ENCODE measurements at regions not wholly inside any gene's neighbourhood (a gene's known extent, or its start where the extent isn't known, plus 50 kb on each side); places are given as distances from the start of the nearest gene placed in this dataset.

DNA sequence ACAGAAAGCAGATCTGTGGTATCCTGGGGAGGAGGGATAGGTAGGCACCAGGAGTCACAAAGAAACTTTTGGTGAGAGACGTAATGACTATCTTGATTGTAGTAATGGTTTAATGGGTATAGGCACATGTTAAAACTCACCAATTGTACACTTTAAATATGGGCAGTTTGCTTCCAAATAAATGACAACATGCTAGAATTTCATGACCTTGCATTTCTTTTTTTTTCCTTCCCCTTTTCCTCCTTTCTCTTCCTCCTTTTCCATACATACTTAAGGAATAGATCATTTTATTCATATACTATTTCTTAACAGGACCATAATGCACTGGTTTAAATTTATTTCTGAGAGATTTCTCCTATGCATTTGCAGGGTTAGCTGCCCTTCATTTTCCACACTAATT lies 341.8 kb downstream of the TMEM182 start:
- DNase-seq = no peak

DNA sequence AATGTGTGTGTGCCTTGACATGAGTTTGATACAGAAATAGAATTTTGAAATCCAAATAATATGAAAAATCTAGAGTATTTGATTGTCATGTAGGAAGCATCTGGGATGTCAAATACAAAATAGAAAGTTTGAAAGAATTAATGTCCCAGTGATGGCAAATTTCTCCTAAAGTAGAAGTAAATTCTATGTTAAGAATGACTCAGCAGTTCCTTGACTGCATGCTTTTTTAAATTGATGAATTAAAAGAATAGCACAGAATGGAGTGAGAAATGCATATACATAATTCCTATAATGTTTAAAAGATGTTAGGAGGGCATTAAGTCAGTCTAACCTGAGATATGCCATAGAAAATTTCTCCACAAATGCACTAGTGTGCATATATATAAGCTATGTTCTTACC lies 357.5 kb downstream of the TMEM182 start:
- DNase-seq = no peak

DNA sequence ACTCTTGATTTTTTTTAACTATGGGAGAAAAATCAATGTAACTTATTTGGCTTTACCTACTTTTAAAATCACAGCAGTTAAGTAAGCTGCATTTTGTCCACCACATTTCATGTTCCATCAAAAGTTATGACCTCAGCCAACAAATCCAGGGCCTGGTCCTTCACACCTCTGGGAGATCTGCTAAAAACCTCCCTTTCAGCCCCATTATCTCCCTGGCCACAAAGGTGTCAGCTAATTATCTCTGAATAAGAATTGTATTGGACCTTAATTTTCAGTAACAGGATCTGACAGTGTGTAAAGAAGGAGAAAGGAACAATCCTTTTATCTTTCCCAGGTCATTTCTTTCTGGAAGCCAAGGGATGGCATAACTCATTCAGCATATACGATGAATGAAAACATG lies 359.3 kb downstream of the TMEM182 start:
- DNase-seq = no peak

DNA sequence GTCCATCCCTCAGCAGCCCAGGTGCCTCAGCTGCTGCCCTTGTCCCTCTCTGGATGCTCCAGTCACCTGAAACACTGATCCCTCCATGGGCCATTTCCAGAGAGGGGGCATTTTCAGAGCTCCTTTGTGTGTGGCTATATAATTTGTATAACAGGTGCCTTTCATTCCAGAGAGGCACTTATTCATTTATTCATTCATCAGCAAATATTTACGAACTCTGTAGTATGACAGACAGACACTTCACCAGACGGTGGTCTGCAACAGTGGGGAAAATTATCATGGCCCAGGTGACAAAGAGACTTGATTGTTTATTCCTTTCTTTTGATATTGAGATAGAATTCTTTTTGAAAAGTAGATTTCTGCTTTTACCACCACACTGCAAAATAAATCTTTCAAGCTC lies 361.7 kb downstream of the TMEM182 start:
- DNase-seq = no peak

DNA sequence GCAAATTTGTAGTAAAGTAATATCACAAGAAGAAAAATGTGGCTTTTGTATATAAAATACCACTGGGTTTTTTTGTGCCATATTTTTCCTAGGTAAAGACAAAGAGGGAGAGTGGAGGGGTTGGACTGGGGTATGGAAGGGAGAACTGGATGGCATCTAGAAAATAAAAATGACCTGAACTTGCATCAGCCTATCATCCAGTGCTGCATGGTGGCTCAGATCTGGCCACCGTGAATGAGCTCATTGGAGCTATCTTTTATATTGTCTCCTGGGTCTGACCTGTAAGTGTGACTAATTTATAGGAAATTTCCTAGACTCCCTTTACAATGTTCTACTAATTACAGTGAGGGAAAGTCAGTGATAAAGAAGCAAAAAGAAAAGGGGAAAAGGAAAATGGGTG lies 369.0 kb downstream of the TMEM182 start:
- DNase-seq = no peak

DNA sequence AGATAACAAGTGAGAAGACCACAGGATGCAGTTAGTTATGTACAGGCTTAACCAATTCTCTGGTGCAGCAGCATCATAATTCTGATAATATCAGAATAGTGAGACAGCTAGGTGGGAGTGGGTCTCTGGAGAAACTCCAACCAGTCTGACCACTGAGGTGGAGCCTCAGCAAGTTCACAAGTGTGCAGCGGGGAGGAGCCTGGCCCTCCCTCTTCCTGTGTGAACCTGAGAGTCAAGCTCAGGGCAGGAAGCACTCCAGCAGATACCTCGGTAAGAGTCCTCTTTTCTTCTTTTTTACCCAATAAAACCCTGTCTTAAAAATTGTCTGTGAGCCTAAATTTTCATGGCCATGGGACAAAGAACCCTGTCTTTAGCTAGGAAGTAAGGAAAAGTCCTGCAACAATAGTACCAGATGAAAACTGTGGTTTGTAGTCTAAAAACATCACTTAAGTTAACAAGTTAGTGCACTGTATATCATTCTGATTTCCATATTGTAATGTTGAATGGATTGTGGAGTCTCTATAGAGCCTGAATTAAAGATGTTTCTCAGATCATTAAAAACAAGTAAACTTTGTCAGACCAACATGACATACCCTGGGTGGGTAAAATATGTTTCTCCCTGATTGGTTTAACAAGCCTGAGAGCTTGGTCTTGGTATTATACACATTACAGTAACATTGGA lies 370.8 kb downstream of the TMEM182 start:
- no peak for DNase-seq

DNA sequence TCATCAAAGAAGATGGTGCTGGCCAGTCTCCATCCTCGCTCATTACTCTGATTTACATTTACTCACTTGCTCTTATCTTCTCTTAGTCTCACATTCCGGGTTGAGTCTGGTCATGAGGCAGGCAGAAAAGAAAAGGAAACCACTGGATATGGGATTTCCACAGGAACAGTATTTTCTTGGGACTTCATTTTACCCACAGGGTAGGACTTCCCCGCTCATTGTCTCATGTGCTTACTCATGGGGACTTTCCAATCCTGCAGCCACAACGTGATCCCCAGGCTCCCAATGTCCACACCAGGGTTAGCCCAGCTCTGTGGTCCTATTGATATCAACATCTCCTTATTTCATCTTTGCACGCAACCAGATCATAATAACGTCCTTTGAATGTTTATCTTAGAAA lies 373.8 kb downstream of the TMEM182 start:
- DNase-seq = no peak

DNA sequence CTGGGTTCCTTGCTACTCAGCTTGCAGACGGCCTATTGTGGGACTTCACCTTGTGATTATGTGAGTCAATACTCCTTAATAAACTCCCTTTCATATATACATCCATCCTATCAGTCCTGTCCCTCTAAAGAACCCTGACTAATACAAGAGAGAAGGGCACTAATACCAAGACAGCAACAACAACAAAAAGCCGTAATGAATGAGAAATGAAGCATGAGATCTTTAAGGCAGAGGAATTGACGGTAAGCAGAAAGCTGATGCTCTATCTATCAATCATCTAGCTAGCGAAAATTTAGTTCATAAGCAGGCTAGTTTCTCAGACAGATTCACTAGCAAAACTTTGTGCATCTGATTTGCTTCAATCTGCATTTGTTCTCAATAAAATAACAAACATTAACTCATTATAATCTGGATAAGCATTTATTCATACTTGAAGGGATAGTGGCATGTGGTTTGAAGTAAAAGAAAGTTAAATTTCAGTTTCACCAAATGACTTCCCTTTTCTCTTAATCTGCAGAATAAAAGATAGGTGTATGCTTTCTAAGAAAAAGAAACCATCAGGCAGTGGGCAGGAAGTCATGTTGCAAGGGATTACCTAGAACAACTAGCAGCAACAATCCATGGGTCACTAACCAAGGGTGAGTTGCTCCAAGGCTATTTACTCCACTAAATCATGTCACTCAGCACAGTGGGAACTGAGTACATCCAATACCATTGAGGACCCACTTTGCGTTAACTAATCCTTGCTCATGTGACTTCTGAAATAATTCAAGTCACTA lies 376.5 kb downstream of the TMEM182 start:
- no peak for DNase-seq

DNA sequence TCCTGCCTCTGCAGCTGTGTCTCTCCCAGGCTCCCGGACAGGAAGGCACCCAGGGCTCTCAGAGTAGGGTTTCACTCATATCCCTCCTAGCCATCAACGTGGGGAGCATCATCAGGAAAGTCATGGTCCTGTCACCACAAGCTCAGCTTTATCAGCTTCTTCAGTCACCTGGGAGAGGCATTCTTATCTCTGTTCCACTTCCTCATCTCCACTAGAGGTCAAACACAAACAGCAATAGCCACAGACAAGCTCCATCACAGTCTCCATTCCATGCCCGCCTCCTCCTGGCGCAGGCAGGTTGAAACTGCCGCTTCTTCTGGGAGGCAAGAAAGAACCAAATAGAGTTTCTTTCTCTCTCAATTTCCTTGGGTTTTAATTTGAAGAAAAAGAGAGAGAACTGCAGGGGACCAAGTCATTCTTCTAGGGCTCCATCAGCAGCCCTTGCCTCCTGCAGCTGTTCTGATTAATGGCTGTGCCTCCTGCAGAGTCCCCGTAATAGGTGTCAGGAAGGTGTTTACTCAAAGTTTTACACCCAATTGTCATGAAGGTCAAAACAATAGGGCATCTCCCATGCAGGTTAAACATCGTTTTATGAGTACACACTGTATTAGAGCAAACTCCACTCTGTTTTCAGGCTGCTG lies 377.9 kb downstream of the TMEM182 start:
- no peak for DNase-seq

DNA sequence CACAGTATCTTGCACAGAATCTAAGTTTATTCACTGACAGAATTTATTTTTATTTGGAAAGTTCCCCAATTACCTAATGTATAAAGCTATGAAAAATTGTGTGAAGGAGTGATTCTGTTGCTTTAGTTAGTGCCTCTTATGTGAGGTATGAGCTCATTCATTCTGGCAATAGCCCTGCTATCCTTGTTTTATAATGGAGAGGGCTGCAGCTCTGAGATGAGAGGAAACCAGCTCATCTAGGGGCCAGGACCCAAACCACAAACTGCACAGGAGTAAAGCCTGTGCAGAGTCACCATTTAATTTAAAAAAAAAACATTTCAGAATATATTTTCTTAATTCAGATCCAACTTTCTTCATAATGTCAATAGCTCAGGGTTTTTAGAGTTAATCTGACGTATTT lies 383.0 kb downstream of the TMEM182 start:
- DNase-seq = no peak

DNA sequence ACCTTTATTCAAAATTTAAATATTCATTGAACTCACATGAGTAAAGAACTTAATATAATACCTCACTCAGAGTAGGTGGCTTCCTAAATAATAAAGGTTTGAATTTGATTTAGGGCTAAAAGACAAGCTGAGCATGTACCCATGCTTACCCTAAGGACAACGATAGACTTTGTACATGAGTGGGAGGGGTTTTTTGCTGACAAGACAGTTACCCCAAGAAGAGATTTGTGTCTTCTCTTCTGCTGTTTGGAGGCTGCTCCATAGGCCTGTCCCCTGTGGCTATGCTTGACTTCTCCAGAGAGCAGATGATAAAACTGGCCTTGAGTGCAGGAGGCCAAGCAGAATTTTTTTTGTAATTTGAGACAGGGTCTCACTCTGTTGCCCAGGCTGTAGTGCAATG lies 383.9 kb downstream of the TMEM182 start:
- no peak for DNase-seq

DNA sequence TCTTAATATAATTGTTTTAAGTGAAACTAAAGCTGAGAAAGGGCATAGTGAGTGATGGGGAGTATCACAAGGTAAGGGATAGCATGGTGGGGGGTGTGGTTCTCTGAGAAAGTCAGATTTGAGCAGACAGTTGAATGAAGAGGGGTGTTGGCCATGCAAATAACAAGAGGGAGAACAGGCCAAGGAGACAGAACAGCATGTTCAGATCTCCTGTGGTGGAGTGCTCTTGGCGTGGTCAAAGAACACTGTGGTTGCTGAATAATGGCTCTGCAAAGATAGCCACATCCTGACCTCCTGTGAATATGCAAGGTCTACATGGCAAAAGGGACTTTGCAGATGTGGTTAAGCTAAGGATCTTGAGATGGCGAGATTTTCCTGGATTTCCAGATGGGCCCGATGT lies 389.2 kb downstream of the TMEM182 start:
- no peak for DNase-seq

DNA sequence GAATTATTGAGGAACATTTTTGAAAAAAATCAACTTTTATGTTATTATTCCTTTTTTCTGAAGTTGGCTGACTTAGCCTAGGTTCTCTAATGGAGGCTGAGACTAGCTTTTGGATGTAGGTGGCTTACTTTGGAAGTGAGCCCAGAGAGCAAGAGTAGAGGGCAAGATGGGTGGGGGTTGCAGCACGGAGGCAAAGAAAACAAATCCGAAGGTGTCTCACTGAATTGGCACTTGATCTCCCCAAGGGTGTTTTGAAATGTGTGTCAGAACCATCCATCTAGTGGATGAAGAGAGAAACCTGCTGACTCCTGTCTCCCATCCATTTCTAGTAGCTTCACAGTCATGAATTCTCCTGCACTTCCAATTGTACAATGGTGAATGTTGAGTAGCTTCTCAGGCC lies 390.7 kb downstream of the TMEM182 start:
- no peak for DNase-seq

DNA sequence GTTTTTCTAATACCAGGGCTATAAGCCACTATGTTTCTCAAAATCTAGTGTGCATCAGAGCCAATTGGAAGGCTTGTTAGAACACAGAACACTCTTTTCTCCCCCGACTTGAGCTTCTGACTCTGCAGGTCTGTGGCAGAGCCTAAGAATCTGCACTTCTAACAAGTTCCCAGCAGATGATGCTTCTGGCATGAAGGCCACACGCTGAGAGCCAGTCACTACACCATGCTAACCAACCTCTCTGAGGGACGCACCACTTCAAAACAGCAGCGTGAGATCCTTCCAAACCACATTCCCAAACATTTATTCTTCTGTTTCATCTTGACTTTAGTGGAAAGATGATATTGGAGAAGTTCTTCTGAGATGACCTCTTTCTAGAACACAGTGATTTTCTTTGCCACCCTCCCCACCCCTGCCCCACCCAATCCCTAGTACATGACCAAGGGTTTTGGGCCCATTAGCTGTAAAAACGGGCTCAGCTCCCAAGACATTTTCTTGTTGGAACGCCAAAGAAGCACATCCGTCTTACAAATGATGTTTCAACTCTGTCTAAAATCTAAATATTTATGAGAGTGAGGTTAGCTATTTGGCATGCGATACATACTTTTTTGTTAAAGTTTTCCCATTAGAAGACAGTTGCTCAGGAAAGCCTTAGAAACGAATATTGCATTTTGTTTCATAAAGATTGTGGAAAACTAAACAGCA lies 391.9 kb downstream of the TMEM182 start:
- no peak for DNase-seq

DNA sequence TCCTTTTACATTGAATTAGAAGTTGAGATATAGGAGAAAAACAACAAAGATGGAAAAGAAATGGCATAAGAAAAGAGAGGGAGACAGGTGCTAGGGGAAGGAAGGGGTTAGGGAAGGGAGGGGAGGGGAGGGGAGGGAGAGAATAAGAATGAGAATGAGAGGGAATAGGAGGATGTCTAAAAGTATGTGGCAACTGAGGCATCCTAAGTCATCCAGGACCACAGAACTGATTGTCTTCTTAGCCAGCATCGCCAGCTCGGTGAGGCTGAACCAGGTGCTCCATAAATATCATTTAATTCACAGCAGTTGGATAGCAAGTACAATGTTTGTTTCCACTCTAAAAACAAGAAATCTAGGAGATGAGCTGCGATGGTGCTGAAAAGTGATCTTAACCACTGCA lies 393.5 kb downstream of the TMEM182 start:
- no peak for DNase-seq

DNA sequence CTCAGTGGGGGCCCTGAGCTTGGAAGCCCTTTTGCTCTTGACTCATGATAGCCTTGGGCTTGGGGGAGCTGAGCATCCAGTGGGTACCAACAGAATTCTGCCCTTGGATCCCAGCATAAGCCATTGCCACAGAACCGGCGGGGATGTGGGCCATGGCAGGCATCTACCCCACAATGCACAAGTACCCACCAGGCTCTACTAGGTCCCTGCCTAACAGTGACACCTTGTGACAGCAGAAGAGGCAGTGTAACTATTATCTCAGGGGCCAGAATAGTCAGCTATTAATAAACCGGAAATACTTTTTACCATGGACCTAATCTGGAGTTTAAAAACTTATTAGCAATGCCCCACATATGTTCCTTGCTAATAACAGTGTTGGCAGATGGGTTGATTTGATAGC lies 397.2 kb downstream of the TMEM182 start:
- DNase-seq = no peak

DNA sequence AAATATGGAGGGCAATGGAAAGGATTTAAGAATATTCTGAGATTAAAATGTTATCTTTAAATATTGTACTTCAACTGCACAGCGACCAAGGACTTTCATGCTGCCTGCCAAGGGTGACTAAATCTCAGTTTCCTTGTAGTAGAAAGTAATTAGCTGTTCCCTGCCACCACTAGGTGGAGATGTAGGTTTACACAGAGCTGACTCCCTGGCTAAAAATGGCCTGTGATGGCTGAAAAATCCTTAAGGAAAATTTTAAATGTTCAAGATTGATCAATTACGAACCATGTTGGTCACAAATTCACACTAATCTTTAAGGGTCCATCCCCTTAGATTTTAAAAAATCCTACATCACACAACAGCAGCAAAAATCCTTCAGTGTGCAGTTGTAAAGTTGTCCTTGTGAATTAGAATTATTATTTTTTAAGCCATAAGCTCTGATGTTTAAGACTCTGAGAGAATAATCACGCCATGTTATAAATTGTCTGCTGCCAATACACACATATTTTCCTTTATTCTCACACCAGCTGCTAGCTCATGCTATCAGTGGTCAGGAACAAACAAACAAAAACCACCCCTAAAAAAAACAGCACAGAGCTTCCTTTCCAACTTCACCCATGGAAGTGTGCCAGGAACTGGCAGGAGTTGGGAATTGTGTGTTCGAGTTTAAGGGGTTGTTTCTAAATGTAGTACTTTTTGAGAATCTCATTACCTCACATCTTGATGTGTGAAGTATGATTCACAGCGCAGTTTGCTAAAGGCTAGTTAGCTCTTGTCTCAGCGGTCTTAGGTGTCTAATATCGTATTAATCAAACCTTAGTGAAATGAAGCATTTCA lies 399.8 kb downstream of the TMEM182 start:
- DNase-seq = peak; percentile 24

DNA sequence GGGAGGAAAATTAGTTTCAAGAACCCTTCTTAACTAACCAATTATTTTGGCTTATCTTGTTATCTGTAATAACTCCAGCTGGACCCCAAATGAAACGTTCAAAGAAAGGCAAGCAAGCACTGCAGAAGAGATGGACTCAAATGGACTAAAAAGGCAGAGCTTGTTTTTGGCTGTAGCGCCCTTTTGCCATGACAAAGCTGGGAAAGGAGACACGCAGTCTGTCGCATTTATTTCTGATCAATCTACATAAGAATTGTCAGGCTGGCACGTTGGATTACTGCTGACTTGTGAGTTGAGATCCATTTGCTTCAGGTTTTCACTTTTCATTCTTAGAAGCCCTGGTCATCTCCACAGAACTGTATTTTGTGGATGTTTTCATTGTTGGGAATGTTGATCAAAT lies 402.9 kb downstream of the TMEM182 start:
- DNase-seq = no peak

DNA sequence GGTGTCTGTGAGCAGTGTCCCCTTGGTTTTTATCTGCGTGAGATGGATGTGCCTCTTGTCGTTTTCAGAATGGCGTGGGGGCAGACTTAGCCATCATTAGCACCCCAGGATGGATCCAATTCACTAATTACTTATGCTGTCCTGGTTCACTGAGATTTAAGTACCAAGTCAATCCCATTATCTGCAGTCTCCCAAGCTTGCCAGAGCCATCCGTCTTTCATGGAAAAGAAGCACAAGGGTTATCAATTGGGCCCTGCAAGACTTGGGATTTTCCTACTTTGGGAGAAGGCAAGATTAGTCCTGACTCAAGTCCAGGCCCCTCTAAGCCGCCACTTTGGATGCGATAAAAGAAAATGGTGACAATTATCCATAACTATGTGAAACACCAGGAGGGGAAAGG lies 404.0 kb downstream of the TMEM182 start:
- no peak for DNase-seq

DNA sequence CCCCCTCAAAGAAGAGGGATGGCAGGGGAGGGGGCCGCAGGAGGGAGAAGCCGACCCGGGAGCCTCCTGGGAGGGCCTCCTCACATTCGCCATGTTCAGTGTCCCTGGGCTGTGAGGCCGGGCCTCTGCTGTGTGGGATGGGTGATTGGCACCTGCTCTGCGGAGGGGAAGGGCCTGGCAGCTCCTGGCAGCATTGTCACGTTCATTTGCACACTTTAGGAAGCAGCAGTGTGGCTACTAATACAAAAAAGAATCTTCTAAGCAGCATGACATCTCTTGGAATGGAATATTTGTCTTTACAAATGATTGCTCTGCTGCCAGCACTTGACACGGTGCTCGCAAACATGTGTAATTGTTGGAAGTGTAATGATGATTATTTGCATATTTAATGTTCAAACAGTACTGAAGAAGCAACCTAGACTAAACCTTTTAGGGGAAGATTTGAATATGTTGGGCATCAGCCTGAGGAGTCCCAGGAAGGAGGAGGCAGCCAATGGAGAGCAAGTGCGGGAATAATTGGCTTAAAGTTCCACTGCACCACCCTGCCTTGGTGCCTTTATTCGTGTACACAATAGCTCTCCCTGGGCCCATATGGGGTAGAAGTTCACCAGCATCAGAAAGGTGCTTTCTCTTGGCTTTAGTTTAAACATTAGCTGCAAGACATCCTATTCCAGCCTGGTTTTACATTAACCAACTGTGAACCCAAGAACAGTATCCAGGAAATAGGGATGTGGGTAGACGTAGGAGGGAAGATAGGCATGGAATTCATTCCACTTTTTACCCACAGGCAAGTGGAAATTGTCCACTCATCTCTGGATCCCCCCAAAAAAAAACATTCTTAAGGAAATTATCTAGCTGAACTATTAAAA lies 404.9 kb downstream of the TMEM182 start:
- no peak for DNase-seq

DNA sequence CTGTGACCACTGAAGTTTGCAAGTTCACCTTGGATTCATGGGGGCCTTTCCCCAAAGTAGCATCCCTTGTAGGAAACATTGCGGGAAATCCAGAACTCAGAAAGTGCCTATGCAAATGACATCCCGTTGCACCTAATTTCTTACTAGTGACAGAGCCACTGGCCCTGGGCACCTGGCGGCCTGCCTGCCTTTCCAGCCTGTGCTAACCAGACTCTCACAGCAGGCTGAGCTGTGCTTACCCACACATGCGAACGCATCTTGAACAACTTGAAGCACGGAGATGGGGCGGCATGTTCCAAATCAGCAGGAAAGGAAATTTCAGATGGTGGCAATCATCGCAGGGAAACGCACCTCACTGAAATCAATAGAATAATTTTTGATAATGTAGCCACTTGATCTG lies 405.8 kb downstream of the TMEM182 start:
- DNase-seq = no peak
